OCI-LY1 (cell line): ENCODE measurements at regions not wholly inside any gene's neighbourhood (a gene's known extent, or its start where the extent isn't known, plus 50 kb on each side); places are given as distances from the start of the nearest gene placed in this dataset.

Source experiments
- H2AFZ ChIP-seq: fragments of 200-600 bp; sonication (generic), shearing (Covaris generic); 2 replicates; pipeline ENCODE4 v1.6.0; 2014; ENCODE audit warnings: antibody characterized with exemption, mild to moderate bottlenecking, low read length
- H3F3A ChIP-seq: fragments of 200-600 bp; sonication (generic), shearing (Covaris generic); 2 replicates; pipeline ENCODE4 v1.6.0; 2014; ENCODE audit warnings: mild to moderate bottlenecking, antibody characterized with exemption, low read length, moderate library complexity; ENCODE audit not compliant: insufficient read depth
- H3K27ac ChIP-seq: fragments of 200-600 bp; sonication (generic); 2 replicates; pipeline ENCODE4 v1.5.1; 2014; ENCODE audit warnings: low read length, mixed run types, mild to moderate bottlenecking, low read depth; ENCODE audit not compliant: poor library complexity, severe bottlenecking
- H3K27me3 ChIP-seq: fragments of 200-600 bp; sonication (generic); 2 replicates; pipeline ENCODE4 v1.6.0; 2014; ENCODE audit warnings: antibody characterized with exemption, mild to moderate bottlenecking, low read length, moderate library complexity; ENCODE audit not compliant: insufficient read depth
- H3K36me3 ChIP-seq: fragments of 200-600 bp; sonication (generic); 2 replicates; pipeline ENCODE4 v1.6.1; 2014; ENCODE audit warnings: mild to moderate bottlenecking, antibody characterized with exemption, low read length, moderate library complexity, mixed read lengths; ENCODE audit not compliant: insufficient read depth
- H3K4me1 ChIP-seq: fragments of 200-600 bp; sonication (generic); 2 replicates; pipeline ENCODE4 v1.5.1; 2014; ENCODE audit warnings: mild to moderate bottlenecking, low read length, moderate library complexity; ENCODE audit not compliant: insufficient read depth, severe bottlenecking
- H3K4me2 ChIP-seq: fragments of 200-600 bp; sonication (generic), shearing (Covaris generic); 2 replicates; pipeline ENCODE4 v1.6.1; 2014; ENCODE audit warnings: low read length
- H3K4me3 ChIP-seq: fragments of 200-600 bp; sonication (generic); 2 replicates; pipeline ENCODE4 v1.5.1; 2014; ENCODE audit warnings: low read length, low read depth, mild to moderate bottlenecking, mixed read lengths; ENCODE audit not compliant: poor library complexity, severe bottlenecking
- H3K79me2 ChIP-seq: fragments of 200-600 bp; shearing (Covaris generic); 2 replicates; pipeline ENCODE4 v1.6.1; 2016; ENCODE audit warnings: mixed run types, low read length, mixed read lengths; ENCODE audit not compliant: insufficient read depth
- H3K9ac ChIP-seq: fragments of 200-600 bp; sonication (generic), shearing (Covaris generic); 2 replicates; pipeline ENCODE4 v1.6.1; 2014; ENCODE audit warnings: mild to moderate bottlenecking, low read length, mixed read lengths
- H3K9me2 ChIP-seq: fragments of 200-600 bp; sonication (generic), shearing (Covaris generic); 2 replicates; pipeline ENCODE4 v1.6.1; 2014; ENCODE audit warnings: low read depth, mild to moderate bottlenecking, low read length, mixed read lengths
- H3K9me3 ChIP-seq: fragments of 200-600 bp; shearing (Covaris generic); 2 replicates; pipeline ENCODE4 v1.6.1; 2014; ENCODE audit warnings: low read length, mixed read lengths
- H4K20me1 ChIP-seq: fragments of 200-600 bp; sonication (generic), shearing (Covaris generic); 2 replicates; pipeline ENCODE4 v1.6.0; 2016; ENCODE audit warnings: mild to moderate bottlenecking, low read length; ENCODE audit not compliant: insufficient read depth
- EZH2 ChIP-seq: fragments of 200-600 bp; sonication (generic), shearing (Covaris generic); IDR thresholded peaks from 2 replicates; pipeline ENCODE4 v1.8.0; 2017; ENCODE audit warnings: borderline replicate concordance, mixed run types, mild to moderate bottlenecking, antibody characterized with exemption, low read length, moderate library complexity, mixed read lengths
- TF ChIP-seq, protein P1 (sequence below): fragments of 200-600 bp; sonication (generic), shearing (Covaris generic); IDR thresholded peaks from 2 replicates; pipeline ENCODE4 v1.5.1; 2017; ENCODE audit warnings: mild to moderate bottlenecking, antibody characterized with exemption, low read length, moderate library complexity, mixed read lengths

DNA sequence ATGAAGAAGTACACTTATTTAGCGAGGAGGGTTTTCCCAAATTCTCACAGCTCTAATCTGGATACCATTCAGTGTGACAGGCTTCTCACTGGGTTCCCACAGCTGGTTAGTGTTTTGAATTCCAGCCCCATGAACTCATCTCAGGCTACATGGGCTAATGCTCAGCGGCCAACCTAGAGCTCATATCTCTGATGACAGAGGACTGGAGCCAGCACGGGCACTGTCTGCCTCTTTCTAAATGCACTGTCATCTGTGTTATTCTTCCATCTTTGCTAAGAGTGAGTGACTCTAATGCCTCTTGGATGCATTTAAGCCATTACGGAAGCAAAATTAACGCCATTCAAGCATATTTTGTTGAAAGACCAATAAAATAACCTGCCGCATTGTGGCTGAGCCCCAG lies 308.9 kb upstream of the JAG1 start:
- Histone ChIP-seq H2AFZ (no peak overlapping the region), H3K9me2 (no peaks in the 10 kb centered on the region), H3K9ac (no peak overlapping the region), H4K20me1 (no peaks in the 10 kb centered on the region), H3F3A (no peaks in the 10 kb centered on the region), H3K4me1 (no peaks in the 10 kb centered on the region), H3K79me2 (no peaks in the 10 kb centered on the region), H3K4me3 (no peak overlapping the region), H3K9me3 (no peaks in the 10 kb centered on the region), H3K4me2 (no peak overlapping the region), H3K27me3 (no peaks in the 10 kb centered on the region), H3K36me3 (no peaks in the 10 kb centered on the region), H3K27ac (no peak overlapping the region)
- TF ChIP-seq, protein P1, sequence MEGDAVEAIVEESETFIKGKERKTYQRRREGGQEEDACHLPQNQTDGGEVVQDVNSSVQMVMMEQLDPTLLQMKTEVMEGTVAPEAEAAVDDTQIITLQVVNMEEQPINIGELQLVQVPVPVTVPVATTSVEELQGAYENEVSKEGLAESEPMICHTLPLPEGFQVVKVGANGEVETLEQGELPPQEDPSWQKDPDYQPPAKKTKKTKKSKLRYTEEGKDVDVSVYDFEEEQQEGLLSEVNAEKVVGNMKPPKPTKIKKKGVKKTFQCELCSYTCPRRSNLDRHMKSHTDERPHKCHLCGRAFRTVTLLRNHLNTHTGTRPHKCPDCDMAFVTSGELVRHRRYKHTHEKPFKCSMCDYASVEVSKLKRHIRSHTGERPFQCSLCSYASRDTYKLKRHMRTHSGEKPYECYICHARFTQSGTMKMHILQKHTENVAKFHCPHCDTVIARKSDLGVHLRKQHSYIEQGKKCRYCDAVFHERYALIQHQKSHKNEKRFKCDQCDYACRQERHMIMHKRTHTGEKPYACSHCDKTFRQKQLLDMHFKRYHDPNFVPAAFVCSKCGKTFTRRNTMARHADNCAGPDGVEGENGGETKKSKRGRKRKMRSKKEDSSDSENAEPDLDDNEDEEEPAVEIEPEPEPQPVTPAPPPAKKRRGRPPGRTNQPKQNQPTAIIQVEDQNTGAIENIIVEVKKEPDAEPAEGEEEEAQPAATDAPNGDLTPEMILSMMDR, result no peak
- TF ChIP-seq EZH2, result no peak

GRCh38 chr20:10984294-10984693 lies 310.5 kb upstream of the JAG1 start:
- Histone ChIP-seq H3K9ac (no peak overlapping the region), H3K4me3 (no peak overlapping the region), H3K79me2 (no peaks in the 10 kb centered on the region), H3K4me2 (no peak overlapping the region), H3K27me3 (no peaks in the 10 kb centered on the region), H4K20me1 (no peaks in the 10 kb centered on the region), H3K9me3 (no peaks in the 10 kb centered on the region), H3K4me1 (no peaks in the 10 kb centered on the region), H3K27ac (no peak overlapping the region), H3K9me2 (no peaks in the 10 kb centered on the region), H2AFZ (no peak overlapping the region), H3F3A (no peaks in the 10 kb centered on the region), H3K36me3 (no peaks in the 10 kb centered on the region)
- TF ChIP-seq, protein P1, result no peak
- no peak for TF ChIP-seq EZH2

DNA sequence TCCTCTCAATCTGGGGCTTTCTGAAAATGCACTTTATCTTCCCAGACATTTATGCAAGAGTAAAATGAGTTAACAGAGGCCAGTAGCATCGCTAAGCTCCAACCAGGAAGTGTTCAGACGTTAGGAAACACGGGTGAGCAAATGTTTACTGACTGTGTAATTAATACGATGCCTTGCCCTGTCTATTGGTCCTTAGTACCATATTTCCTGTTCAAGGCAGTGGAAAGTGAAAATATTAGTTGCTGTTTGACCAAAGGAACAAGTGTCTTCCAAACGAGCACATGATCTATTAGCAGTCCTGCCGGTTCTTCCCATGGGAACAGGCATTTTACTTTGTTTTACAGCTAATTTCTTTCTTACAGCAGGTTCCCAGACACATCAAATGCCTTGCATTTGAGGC lies 311.1 kb upstream of the JAG1 start:
- no peaks in the 10 kb centered on the region for H3K9me3 ChIP-seq
- no peaks in the 10 kb centered on the region for H4K20me1 ChIP-seq
- no peaks in the 10 kb centered on the region for H3K27me3 ChIP-seq
- no peaks in the 10 kb centered on the region for H3F3A ChIP-seq
- TF ChIP-seq, protein P1, result no peak
- no peak for TF ChIP-seq EZH2
- H3K36me3 ChIP-seq, result no peaks in the 10 kb centered on the region
- H3K4me2 ChIP-seq, result no peak overlapping the region
- no peak overlapping the region for H3K4me3 ChIP-seq
- no peaks in the 10 kb centered on the region for H3K9me2 ChIP-seq
- no peak overlapping the region for H3K9ac ChIP-seq
- H3K27ac ChIP-seq, result no peak overlapping the region
- no peak overlapping the region for H2AFZ ChIP-seq
- no peaks in the 10 kb centered on the region for H3K79me2 ChIP-seq
- H3K4me1 ChIP-seq, result no peaks in the 10 kb centered on the region
